ENCODE measurements at regions not wholly inside any gene's neighbourhood (a gene's known extent, or its start where the extent isn't known, plus 50 kb on each side); places are given as distances from the start of the nearest gene placed in this dataset.

- H3K27ac ChIP-seq = no peak overlapping the region
- intact Hi-C loops (cut with DNase I) = no loop called here
- WGBS, 4 donors = 67 to 83% (median 76%) methylated on average over 1 of the region's 1 CpG
- no peaks in the 10 kb centered on the region for H3K36me3 ChIP-seq
- H3K27me3 ChIP-seq = no peaks in the 10 kb centered on the region
- no peak for ATAC-seq
- no peak for DNase-seq
- no peak for TF ChIP-seq CTCF (IDR thresholded peaks at IDR 0.05)
- TF ChIP-seq POLR2A (IDR thresholded peaks at IDR 0.05) = no peak
- H3K4me1 ChIP-seq = no peaks in the 10 kb centered on the region
- H3K4me3 ChIP-seq = no peak overlapping the region
- H3K9me3 ChIP-seq = peaks cover 0 to 5% (median 0%) of the 10 kb centered on the region in 12 donors
These were observed 370.4 kb upstream of the PTPRD start for GRCh38 chr9:10983251-10983650.

- 31 to 47% (median 43%) methylated on average over 4 of the region's 4 CpGs for WGBS, 4 donors
- intact Hi-C loops (cut with DNase I) = loop anchor here in 1 of 10 donors (10.0 kb wide), 1 partner anchor 55 kb away; no protein-coding TSS in a partner anchor
- no peak overlapping the region for H3K27ac ChIP-seq
- H3K36me3 ChIP-seq = no peaks in the 10 kb centered on the region
- H3K4me3 ChIP-seq = no peak overlapping the region
- no peaks in the 10 kb centered on the region for H3K4me1 ChIP-seq
- DNase-seq = no peak
- H3K27me3 ChIP-seq = no peaks in the 10 kb centered on the region
- no peak for TF ChIP-seq CTCF (IDR thresholded peaks at IDR 0.05)
- TF ChIP-seq POLR2A (IDR thresholded peaks at IDR 0.05) = no peak
- no peak for ATAC-seq
- H3K9me3 ChIP-seq = no peaks in the 10 kb centered on the region
These were observed 386.8 kb upstream of the PTPRD start for GRCh38 chr9:10999646-11000045.

GRCh38 chr9:11001546-11001945 is 388.7 kb upstream of the PTPRD start:
- intact Hi-C loops (cut with DNase I) = no loop called here
- DNase-seq (no peak), ATAC-seq (no peak)
- Histone ChIP-seq H3K27ac (no peak overlapping the region), H3K9me3 (no peaks in the 10 kb centered on the region), H3K36me3 (no peaks in the 10 kb centered on the region), H3K27me3 (no peaks in the 10 kb centered on the region), H3K4me3 (no peak overlapping the region), H3K4me1 (no peaks in the 10 kb centered on the region)
- TF ChIP-seq CTCF (IDR thresholded peaks at IDR 0.05) (no peak), POLR2A (IDR thresholded peaks at IDR 0.05) (no peak)

- TF ChIP-seq CTCF (IDR thresholded peaks at IDR 0.05) (no peak), POLR2A (IDR thresholded peaks at IDR 0.05) (no peak)
- Histone ChIP-seq H3K4me1 (no peaks in the 10 kb centered on the region), H3K27me3 (no peaks in the 10 kb centered on the region), H3K9me3 (no peaks in the 10 kb centered on the region), H3K36me3 (no peaks in the 10 kb centered on the region), H3K27ac (no peak overlapping the region), H3K4me3 (no peak overlapping the region)
- ATAC-seq (no peak), DNase-seq (no peak)
- WGBS, 4 donors = 0 to 86% (median 48%) methylated on average over 1 of the region's 1 CpG
- intact Hi-C loops (cut with DNase I) = no loop called here
These were observed 389.9 kb upstream of the PTPRD start for GRCh38 chr9:11002705-11003104.

Data from heart left ventricle (tissue), 16 donors.